ENCODE measurements at regions not wholly inside any gene's neighbourhood (a gene's known extent, or its start where the extent isn't known, plus 50 kb on each side); places are given as distances from the start of the nearest gene placed in this dataset.

DNA sequence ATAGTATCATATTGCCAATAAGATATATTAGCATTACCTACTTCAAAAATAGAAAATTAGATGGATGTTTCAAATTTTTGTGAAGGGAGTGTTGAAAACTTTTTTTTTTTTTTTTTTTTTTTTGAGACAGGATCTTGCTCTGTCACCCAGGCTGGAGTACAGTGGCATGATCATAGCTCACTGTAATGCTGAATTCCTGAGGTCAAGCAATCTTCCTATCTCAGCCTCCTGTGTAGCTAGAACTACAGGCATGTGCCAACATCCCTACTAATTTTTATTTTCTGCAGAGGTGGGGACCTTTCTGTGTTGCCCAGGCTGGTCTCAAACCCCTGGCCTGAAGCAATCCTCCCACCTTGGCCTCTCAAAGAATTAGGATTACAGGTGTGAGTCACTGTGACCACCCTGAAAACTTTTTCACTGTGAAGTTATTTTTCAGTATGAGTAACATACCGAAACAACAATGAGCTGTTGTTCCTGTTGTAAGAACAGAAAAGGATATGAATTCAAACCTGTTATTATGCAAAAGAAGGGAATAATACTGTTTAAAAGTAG is 266.9 kb downstream of the NEBL start:
- TF ChIP-seq, protein P1, sequence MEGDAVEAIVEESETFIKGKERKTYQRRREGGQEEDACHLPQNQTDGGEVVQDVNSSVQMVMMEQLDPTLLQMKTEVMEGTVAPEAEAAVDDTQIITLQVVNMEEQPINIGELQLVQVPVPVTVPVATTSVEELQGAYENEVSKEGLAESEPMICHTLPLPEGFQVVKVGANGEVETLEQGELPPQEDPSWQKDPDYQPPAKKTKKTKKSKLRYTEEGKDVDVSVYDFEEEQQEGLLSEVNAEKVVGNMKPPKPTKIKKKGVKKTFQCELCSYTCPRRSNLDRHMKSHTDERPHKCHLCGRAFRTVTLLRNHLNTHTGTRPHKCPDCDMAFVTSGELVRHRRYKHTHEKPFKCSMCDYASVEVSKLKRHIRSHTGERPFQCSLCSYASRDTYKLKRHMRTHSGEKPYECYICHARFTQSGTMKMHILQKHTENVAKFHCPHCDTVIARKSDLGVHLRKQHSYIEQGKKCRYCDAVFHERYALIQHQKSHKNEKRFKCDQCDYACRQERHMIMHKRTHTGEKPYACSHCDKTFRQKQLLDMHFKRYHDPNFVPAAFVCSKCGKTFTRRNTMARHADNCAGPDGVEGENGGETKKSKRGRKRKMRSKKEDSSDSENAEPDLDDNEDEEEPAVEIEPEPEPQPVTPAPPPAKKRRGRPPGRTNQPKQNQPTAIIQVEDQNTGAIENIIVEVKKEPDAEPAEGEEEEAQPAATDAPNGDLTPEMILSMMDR (IDR thresholded peaks at IDR 0.05): no peak
- no peak for TF ChIP-seq POLR2A (IDR thresholded peaks at IDR 0.05)

Measured in esophagus squamous epithelium (tissue), 4 donors.